ENCODE measurements at regions not wholly inside any gene's neighbourhood (a gene's known extent, or its start where the extent isn't known, plus 50 kb on each side); places are given as distances from the start of the nearest gene placed in this dataset.

GRCh38 chr10:61298194-61298593, 155.0 kb downstream of the TMEM26 start:
- TF ChIP-seq CTCF (conservative IDR thresholded peaks at IDR 0.05) = no peak
- TF ChIP-seq ZFX (IDR thresholded peaks at IDR 0.05) = no peak
